IMR-90 (cell line): ENCODE measurements at regions not wholly inside any gene's neighbourhood (a gene's known extent, or its start where the extent isn't known, plus 50 kb on each side); places are given as distances from the start of the nearest gene placed in this dataset.

Source experiments
- ATAC-seq: fragments of 200-7000 bp; cut with Tn5 transposase; 2 replicates; pipeline ENCODE4 v1.9.1; 2020; ENCODE audit warnings: low read depth, mild to moderate bottlenecking, moderate library complexity
- BruUV-seq: library from RNA; stranded (reverse); fragments of 400-500 nt; replicated peaks from 2 replicates; lab custom pipeline; 2021; lab: Mats Ljungman, UMichigan
- CTCF ChIA-PET: fragments of 300-600 bp; formaldehyde crosslinking; extraction: SDS; loops from one replicate; lab custom pipeline; 2021; ENCODE audit warnings: antibody characterized with exemption; lab: Yijun Ruan, JAX
- POLR2A ChIA-PET: fragments of 300-600 bp; sonication (Branson Sonifier 250); formaldehyde crosslinking; loops from one replicate; lab custom pipeline; 2022; ENCODE audit warnings: antibody characterized with exemption; ENCODE audit not compliant: unreplicated experiment; lab: Charles Lee
- DNase-seq: peaks from one replicate; pipeline ENCODE4 v3.0.0; 2013
- H2AFZ ChIP-seq: replicated peaks from 2 replicates; pipeline ENCODE3; 2013; ENCODE audit warnings: low read length, mild to moderate bottlenecking; ENCODE audit not compliant: poor library complexity
- H2AK5ac ChIP-seq: 2 replicates; pipeline ENCODE4 v1.6.1; 2013; ENCODE audit warnings: low read depth, low read length, inconsistent platforms
- H2AK9ac ChIP-seq: replicated peaks from 2 replicates; pipeline ENCODE3; 2013; ENCODE audit warnings: mild to moderate bottlenecking, low read depth, low read length, moderate library complexity; ENCODE audit not compliant: poor library complexity
- H2BK120ac ChIP-seq: 2 replicates; pipeline ENCODE4 v1.6.1; 2013; ENCODE audit warnings: low read depth, low read length, inconsistent platforms
- H2BK15ac ChIP-seq: 3 replicates; pipeline ENCODE4 v1.6.1; 2013; ENCODE audit warnings: low read depth, low read length, inconsistent platforms
- H2BK20ac ChIP-seq: 2 replicates; pipeline ENCODE4 v1.6.1; 2013; ENCODE audit warnings: low read depth, mild to moderate bottlenecking, inconsistent platforms, low read length, moderate library complexity
- H2BK5ac ChIP-seq: 2 replicates; pipeline ENCODE4 v1.6.1; 2013; ENCODE audit warnings: mild to moderate bottlenecking, low read depth, low read length, inconsistent platforms; ENCODE audit not compliant: poor library complexity, severe bottlenecking
- H3K14ac ChIP-seq: replicated peaks from 2 replicates; pipeline ENCODE4 v1.6.1; 2013; ENCODE audit warnings: low read depth, low read length, inconsistent platforms
- H3K18ac ChIP-seq: 2 replicates; pipeline ENCODE4 v1.6.1; 2013; ENCODE audit warnings: low read depth, low read length, control low read depth
- H3K23ac ChIP-seq: 2 replicates; pipeline ENCODE4 v1.6.1; 2013; ENCODE audit warnings: low read depth, low read length, inconsistent platforms
- H3K27ac ChIP-seq: 2 replicates; pipeline ENCODE4 v1.5.1; 2013; ENCODE audit warnings: mild to moderate bottlenecking, control low read depth, low read length; ENCODE audit not compliant: insufficient read depth
- H3K27me3 ChIP-seq: 2 replicates; pipeline ENCODE4 v1.6.1; 2013; ENCODE audit warnings: low read length; ENCODE audit not compliant: control insufficient read depth, insufficient read depth
- H3K36me3 ChIP-seq: 2 replicates; pipeline ENCODE4 v1.6.1; 2013; ENCODE audit warnings: low read length, mixed read lengths; ENCODE audit not compliant: control insufficient read depth, insufficient read depth
- H3K4ac ChIP-seq: 2 replicates; pipeline ENCODE4 v1.6.1; 2013; ENCODE audit warnings: low read depth, low read length, inconsistent platforms
- H3K4me1 ChIP-seq: 2 replicates; pipeline ENCODE4 v1.6.1; 2013; ENCODE audit warnings: low read length, mixed read lengths; ENCODE audit not compliant: control insufficient read depth, insufficient read depth
- H3K4me2 ChIP-seq: 2 replicates; pipeline ENCODE4 v1.6.1; 2013; ENCODE audit warnings: low read depth, mild to moderate bottlenecking, control low read depth, low read length, moderate library complexity
- H3K4me3 ChIP-seq: 2 replicates; pipeline ENCODE4 v1.5.1; 2013; ENCODE audit warnings: low read depth, mild to moderate bottlenecking, control low read depth, low read length, moderate library complexity; ENCODE audit not compliant: insufficient read depth
- H3K56ac ChIP-seq: 2 replicates; pipeline ENCODE4 v1.6.1; 2013; ENCODE audit warnings: low read length, inconsistent platforms; ENCODE audit not compliant: insufficient read depth; ENCODE audit errors: extremely low read depth
- H3K79me1 ChIP-seq, 2 experiments: 2 replicates each; pipeline ENCODE4 v1.6.1; 2013; ENCODE audit warnings: low read length in 2 of 2, inconsistent platforms in 1 of 2, low read depth in 1 of 2
- H3K9ac ChIP-seq: 2 replicates; pipeline ENCODE4 v1.6.1; 2013; ENCODE audit warnings: low read depth, low read length, control low read depth
- H3K9me1 ChIP-seq: 2 replicates; pipeline ENCODE4 v1.6.1; 2013; ENCODE audit warnings: low read length, inconsistent platforms; ENCODE audit not compliant: insufficient read depth
- H3K9me3 ChIP-seq: 2 replicates; pipeline ENCODE4 v1.6.1; 2013; ENCODE audit warnings: low read length; ENCODE audit not compliant: control insufficient read depth, insufficient read depth
- H4K20me1 ChIP-seq: 2 replicates; pipeline ENCODE4 v1.6.1; 2013; ENCODE audit warnings: low read length, inconsistent platforms; ENCODE audit not compliant: insufficient read depth
- H4K5ac ChIP-seq: 2 replicates; pipeline ENCODE4 v1.6.1; 2013; ENCODE audit warnings: mild to moderate bottlenecking, low read depth, low read length, control low read depth
- H4K8ac ChIP-seq, 2 experiments: 2 replicates each; pipeline ENCODE4 v1.6.1; 2013; ENCODE audit warnings: low read depth in 2 of 2, low read length in 2 of 2, control low read depth in 1 of 2, inconsistent platforms in 1 of 2
- H4K91ac ChIP-seq: 2 replicates; pipeline ENCODE4 v1.6.1; 2013; ENCODE audit warnings: low read depth, low read length, inconsistent platforms; ENCODE audit not compliant: insufficient read depth
- BHLHE40 ChIP-seq: fragments of 150-350 bp; IDR thresholded peaks from 2 replicates; pipeline ENCODE4 v1.6.1; 2016; ENCODE audit warnings: mild to moderate bottlenecking, low read depth, low read length
- CEBPB ChIP-seq: IDR thresholded peaks from 2 replicates; pipeline ENCODE4 v1.6.1; 2012; ENCODE audit warnings: low read depth, low read length, improper control_type of control experiment
- CHD1 ChIP-seq: IDR thresholded peaks from 2 replicates; pipeline ENCODE4 v1.6.1; 2012; ENCODE audit warnings: low read depth, low read length, improper control_type of control experiment
- FOS ChIP-seq: fragments of 150-350 bp; IDR thresholded peaks from 2 replicates; pipeline ENCODE4 v1.6.1; 2016; ENCODE audit warnings: low read depth, low read length
- MAFK ChIP-seq: IDR thresholded peaks from 2 replicates; pipeline ENCODE4 v1.6.1; 2012; ENCODE audit warnings: low read depth, low read length, improper control_type of control experiment
- MAZ ChIP-seq: IDR thresholded peaks from 2 replicates; pipeline ENCODE4 v1.6.1; 2012; ENCODE audit warnings: low read depth, mild to moderate bottlenecking, low read length, improper control_type of control experiment, moderate library complexity, borderline replicate concordance
- POLR2A ChIP-seq: IDR thresholded peaks from 2 replicates; pipeline ENCODE4 v1.6.1; 2012; ENCODE audit warnings: mild to moderate bottlenecking, low read depth, low read length
- RAD21 ChIP-seq: IDR thresholded peaks from 2 replicates; pipeline ENCODE4 v1.6.1; 2012; ENCODE audit warnings: low read length, improper control_type of control experiment
- RFX5 ChIP-seq: IDR thresholded peaks from 2 replicates; pipeline ENCODE4 v1.8.0; 2012; ENCODE audit warnings: low read depth, mild to moderate bottlenecking, low read length, moderate library complexity
- SMC3 ChIP-seq: fragments of 150-350 bp; IDR thresholded peaks from 2 replicates; pipeline ENCODE4 v1.6.1; 2016; ENCODE audit warnings: low read depth, mild to moderate bottlenecking, antibody characterized with exemption, low read length, moderate library complexity
- dilution Hi-C: fragments of 300-500 bp; cut with HindIII; formaldehyde crosslinking; loops from one replicate; pipeline ENCODE4 v1.14.3; 2018; ENCODE audit warnings: low sequenced_read_pairs; ENCODE audit not compliant: unreplicated experiment
- in situ Hi-C: fragments of 300-500 bp; cut with MboI; formaldehyde crosslinking; loops from 3 replicates; pipeline ENCODE4 v1.14.3; 2019; ENCODE audit warnings: low sequenced_read_pairs, inconsistent platforms, mixed read lengths
- intact Hi-C: fragments of 100-400 bp; cut with micrococcal nuclease; formaldehyde crosslinking; loops from 2 replicates; pipeline ENCODE4 v1.10.0; 2022
- TF ChIP-seq, protein P1 (sequence below): fragments of 150-350 bp; IDR thresholded peaks from 2 replicates; pipeline ENCODE4 v1.6.1; 2017; ENCODE audit warnings: mild to moderate bottlenecking, antibody characterized with exemption, low read length, low read depth
- TF ChIP-seq, protein P2 (sequence below): fragments of 150-350 bp; IDR thresholded peaks from 2 replicates; pipeline ENCODE4 v1.6.1; 2016; ENCODE audit warnings: low read depth, mild to moderate bottlenecking, low read length, moderate library complexity, borderline replicate concordance
- TF ChIP-seq, protein P3 (sequence below): conservative IDR thresholded peaks from 2 replicates; pipeline ENCODE4 v1.5.1; 2012; ENCODE audit warnings: mild to moderate bottlenecking, low read depth, low read length, improper control_type of control experiment

DNA sequence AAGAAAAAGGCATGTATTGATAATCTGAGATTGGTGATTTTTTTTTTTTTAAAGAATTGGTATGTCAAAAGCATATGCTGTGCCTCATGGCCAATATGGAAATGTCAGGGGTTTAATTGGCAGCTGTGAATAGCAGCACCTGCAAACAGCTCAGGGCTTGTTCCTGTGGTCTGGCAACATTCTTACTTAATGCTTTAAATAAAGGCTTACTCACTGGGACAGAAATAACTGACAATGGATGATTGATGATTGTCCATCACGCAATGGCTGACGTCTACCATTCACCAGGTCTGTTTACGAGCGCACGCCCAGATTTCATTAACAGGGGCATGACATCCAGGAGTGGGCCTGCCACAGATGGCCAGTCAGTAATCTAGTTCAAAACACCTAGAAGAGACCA, 66.7 kb downstream of the ETAA1 start (continued):
- TF ChIP-seq, protein P1, sequence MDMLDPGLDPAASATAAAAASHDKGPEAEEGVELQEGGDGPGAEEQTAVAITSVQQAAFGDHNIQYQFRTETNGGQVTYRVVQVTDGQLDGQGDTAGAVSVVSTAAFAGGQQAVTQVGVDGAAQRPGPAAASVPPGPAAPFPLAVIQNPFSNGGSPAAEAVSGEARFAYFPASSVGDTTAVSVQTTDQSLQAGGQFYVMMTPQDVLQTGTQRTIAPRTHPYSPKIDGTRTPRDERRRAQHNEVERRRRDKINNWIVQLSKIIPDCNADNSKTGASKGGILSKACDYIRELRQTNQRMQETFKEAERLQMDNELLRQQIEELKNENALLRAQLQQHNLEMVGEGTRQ, result no peak
- TF ChIP-seq BHLHE40, result no peak
- no peak for TF ChIP-seq MAFK

DNA sequence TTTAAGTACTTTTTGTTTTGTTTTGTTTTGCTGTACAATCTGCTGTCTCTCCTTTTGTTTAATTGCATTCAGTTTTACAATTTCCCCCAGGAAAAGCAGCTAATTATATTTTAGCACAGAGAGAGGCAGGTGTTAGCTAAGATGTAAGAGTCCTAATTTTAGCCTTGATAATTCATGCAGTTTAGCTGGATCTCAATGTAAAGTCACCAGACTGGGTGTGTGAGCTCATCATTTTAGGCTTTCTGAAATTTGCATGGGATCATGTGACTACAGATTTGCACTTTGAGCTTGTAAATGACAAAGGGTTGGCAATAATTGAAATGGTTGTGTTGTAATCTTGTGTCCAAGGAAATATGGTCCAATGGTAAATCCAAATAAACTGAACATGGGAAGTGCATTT, 68.5 kb downstream of the ETAA1 start:
- Histone ChIP-seq H3K36me3 (no peaks in the 10 kb centered on the region), H3K79me1 (no peaks in the 10 kb centered on the region), H4K5ac (no peak overlapping the region), H3K23ac (no peak overlapping the region), H3K9me3 (no peaks in the 10 kb centered on the region), H2AFZ (no peak overlapping the region), H3K4me3 (no peak overlapping the region), H3K4ac (no peak overlapping the region), H2AK9ac (no peak overlapping the region), H4K8ac (no peak overlapping the region), H3K9me1 (peaks cover 2% of the 10 kb centered on the region; the same call in 1 of the 2 replicates), H3K27me3 (no peaks in the 10 kb centered on the region), H2BK120ac (no peak overlapping the region), H2AK5ac (no peak overlapping the region), H3K18ac (no peak overlapping the region), H3K27ac (no peak overlapping the region), H3K4me1 (no peaks in the 10 kb centered on the region), H3K9ac (no peak overlapping the region), H2BK5ac (no peak overlapping the region), H3K4me2 (no peak overlapping the region), H4K20me1 (no peaks in the 10 kb centered on the region), H3K14ac (no peak overlapping the region), H3K56ac (no peak overlapping the region), H2BK20ac (no peak overlapping the region), H4K91ac (no peak overlapping the region), H2BK15ac (no peak overlapping the region)
- ChIA-PET CTCF (interaction anchor here (0.7 kb wide), 1 partner anchor 110 kb away, joined by 3 read pairs; no protein-coding TSS in a partner anchor), POLR2A (interaction anchor here (0.6 kb wide), 1 partner anchor 68 kb away, joined by 3 read pairs; the partner anchor contains the start of gene ETAA1)
- intact Hi-C loops (no loop called here), in situ Hi-C loops (loop anchor here (25.0 kb wide), 1 partner anchor 878 kb away; no protein-coding TSS in a partner anchor), dilution Hi-C loops (no loop called here)
- no peak for DNase-seq
- ATAC-seq, result no peak
- no TSS peak for BruUV-seq
- TF ChIP-seq, protein P2, sequence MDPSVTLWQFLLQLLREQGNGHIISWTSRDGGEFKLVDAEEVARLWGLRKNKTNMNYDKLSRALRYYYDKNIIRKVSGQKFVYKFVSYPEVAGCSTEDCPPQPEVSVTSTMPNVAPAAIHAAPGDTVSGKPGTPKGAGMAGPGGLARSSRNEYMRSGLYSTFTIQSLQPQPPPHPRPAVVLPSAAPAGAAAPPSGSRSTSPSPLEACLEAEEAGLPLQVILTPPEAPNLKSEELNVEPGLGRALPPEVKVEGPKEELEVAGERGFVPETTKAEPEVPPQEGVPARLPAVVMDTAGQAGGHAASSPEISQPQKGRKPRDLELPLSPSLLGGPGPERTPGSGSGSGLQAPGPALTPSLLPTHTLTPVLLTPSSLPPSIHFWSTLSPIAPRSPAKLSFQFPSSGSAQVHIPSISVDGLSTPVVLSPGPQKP, result no peak
- no peak for TF ChIP-seq RAD21
- TF ChIP-seq, protein P3, sequence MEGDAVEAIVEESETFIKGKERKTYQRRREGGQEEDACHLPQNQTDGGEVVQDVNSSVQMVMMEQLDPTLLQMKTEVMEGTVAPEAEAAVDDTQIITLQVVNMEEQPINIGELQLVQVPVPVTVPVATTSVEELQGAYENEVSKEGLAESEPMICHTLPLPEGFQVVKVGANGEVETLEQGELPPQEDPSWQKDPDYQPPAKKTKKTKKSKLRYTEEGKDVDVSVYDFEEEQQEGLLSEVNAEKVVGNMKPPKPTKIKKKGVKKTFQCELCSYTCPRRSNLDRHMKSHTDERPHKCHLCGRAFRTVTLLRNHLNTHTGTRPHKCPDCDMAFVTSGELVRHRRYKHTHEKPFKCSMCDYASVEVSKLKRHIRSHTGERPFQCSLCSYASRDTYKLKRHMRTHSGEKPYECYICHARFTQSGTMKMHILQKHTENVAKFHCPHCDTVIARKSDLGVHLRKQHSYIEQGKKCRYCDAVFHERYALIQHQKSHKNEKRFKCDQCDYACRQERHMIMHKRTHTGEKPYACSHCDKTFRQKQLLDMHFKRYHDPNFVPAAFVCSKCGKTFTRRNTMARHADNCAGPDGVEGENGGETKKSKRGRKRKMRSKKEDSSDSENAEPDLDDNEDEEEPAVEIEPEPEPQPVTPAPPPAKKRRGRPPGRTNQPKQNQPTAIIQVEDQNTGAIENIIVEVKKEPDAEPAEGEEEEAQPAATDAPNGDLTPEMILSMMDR, result no peak
- TF ChIP-seq CHD1, result no peak
- no peak for TF ChIP-seq RFX5
- TF ChIP-seq MAZ, result no peak
- TF ChIP-seq, protein P1, result no peak
- TF ChIP-seq FOS, result no peak
- TF ChIP-seq POLR2A, result no peak
- TF ChIP-seq BHLHE40, result no peak
- no peak for TF ChIP-seq SMC3
- TF ChIP-seq CEBPB, result no peak
